ENCODE measurements at regions not wholly inside any gene's neighbourhood (a gene's known extent, or its start where the extent isn't known, plus 50 kb on each side); places are given as distances from the start of the nearest gene placed in this dataset.

DNA sequence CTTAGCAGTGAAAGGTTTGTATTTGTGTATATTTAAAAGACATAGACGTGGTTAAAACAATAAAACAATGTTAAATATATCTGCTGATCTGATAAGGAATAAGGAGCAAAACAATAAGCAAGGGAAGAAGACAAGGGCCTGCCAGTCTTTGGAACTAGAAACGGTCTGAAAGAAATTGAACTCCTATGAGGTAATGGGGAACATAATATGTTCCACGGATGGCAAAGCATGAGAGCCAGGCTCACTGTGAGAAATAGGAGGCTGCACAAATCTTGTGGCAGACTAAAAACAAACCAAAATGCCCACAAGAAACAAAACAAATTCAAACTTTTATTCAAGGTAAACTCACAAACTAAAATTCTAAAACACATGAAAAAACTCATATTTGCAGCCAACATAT is 150.5 kb downstream of the NTMT2 start:
- TF ChIP-seq, protein P1, sequence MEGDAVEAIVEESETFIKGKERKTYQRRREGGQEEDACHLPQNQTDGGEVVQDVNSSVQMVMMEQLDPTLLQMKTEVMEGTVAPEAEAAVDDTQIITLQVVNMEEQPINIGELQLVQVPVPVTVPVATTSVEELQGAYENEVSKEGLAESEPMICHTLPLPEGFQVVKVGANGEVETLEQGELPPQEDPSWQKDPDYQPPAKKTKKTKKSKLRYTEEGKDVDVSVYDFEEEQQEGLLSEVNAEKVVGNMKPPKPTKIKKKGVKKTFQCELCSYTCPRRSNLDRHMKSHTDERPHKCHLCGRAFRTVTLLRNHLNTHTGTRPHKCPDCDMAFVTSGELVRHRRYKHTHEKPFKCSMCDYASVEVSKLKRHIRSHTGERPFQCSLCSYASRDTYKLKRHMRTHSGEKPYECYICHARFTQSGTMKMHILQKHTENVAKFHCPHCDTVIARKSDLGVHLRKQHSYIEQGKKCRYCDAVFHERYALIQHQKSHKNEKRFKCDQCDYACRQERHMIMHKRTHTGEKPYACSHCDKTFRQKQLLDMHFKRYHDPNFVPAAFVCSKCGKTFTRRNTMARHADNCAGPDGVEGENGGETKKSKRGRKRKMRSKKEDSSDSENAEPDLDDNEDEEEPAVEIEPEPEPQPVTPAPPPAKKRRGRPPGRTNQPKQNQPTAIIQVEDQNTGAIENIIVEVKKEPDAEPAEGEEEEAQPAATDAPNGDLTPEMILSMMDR (IDR thresholded peaks at IDR 0.05), result no peak
- no peak for TF ChIP-seq POLR2A (IDR thresholded peaks at IDR 0.05)
